ENCODE measurements at regions not wholly inside any gene's neighbourhood (a gene's known extent, or its start where the extent isn't known, plus 50 kb on each side); places are given as distances from the start of the nearest gene placed in this dataset.

DNA sequence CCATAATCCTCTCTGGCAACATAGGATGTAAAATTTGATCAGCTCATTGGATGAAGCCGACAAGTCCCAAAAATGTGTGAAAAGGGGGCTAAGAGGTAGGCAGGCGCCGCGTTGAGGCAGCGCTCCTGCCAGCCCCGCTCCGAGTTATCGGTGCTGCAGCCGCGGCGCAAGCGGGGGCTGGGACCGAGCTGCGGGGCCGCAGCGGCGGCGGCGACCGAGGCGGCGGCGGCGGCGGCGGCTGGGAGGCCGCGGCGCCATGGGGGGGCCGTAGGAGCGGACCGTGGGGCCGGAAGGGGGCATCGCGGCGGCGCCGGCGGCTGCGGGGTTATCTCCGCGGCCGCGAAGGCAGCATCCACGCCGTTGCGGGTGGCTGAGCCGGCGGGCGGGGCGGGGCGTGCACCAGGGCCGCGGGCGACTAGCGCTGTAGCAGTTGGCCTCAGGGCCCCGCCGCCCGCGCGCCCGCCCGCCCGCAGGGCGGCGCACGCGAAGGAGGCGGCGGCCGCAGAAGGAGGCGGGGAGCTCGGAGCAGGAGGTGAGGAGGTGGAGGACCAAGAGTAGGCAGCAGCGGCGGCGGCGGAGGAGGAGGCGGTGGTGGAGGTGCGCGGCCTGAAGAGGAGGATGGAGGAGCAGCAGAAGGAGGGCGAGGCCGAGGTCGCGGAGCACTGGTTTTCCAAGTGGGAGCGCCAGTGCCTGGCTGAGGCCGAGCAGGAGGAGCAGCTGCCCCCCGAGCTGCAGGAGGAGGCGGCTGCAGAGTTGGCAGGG, 126.0 kb upstream of the CXorf66 start:
- Histone ChIP-seq H3K27me3 (peaks cover 0 to 63% (median 0%) of the 10 kb centered on the region in 9 donors), H3K27ac (no peak overlapping the region), H3K36me3 (no peaks in the 10 kb centered on the region), H3K9me3 (no peaks in the 10 kb centered on the region), H3K4me3 (peak overlapping the region in 10 of 12 donors; percentile 19 to 53 (median 41)), H3K4me1 (peaks cover 0 to 5% (median 0%) of the 10 kb centered on the region in 12 donors)
- 1 to 40% (median 14%) methylated on average over 38 to 87 of the region's 88 CpGs for WGBS, 4 donors
- peak in 2 of 5 donors; percentile 35 to 53 for DNase-seq
- no peak for TF ChIP-seq POLR2A (IDR thresholded peaks at IDR 0.05)
- TF ChIP-seq, protein P1, sequence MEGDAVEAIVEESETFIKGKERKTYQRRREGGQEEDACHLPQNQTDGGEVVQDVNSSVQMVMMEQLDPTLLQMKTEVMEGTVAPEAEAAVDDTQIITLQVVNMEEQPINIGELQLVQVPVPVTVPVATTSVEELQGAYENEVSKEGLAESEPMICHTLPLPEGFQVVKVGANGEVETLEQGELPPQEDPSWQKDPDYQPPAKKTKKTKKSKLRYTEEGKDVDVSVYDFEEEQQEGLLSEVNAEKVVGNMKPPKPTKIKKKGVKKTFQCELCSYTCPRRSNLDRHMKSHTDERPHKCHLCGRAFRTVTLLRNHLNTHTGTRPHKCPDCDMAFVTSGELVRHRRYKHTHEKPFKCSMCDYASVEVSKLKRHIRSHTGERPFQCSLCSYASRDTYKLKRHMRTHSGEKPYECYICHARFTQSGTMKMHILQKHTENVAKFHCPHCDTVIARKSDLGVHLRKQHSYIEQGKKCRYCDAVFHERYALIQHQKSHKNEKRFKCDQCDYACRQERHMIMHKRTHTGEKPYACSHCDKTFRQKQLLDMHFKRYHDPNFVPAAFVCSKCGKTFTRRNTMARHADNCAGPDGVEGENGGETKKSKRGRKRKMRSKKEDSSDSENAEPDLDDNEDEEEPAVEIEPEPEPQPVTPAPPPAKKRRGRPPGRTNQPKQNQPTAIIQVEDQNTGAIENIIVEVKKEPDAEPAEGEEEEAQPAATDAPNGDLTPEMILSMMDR (IDR thresholded peaks at IDR 0.05): no peak
- ATAC-seq: peak in 2 of 4 donors; percentile 59 to 69
- intact Hi-C loops (cut with DNase I): no loop called here

- peaks cover 0 to 5% (median 0%) of the 10 kb centered on the region in 12 donors for H3K4me1 ChIP-seq
- WGBS, 4 donors: 7 to 41% (median 23%) methylated on average over 15 of the region's 15 CpGs
- no peak overlapping the region for H3K27ac ChIP-seq
- no peak for ATAC-seq
- peak overlapping the region in 10 of 12 donors; percentile 19 to 53 (median 41) for H3K4me3 ChIP-seq
- no peaks in the 10 kb centered on the region for H3K9me3 ChIP-seq
- no peaks in the 10 kb centered on the region for H3K36me3 ChIP-seq
- DNase-seq: no peak
- TF ChIP-seq POLR2A (IDR thresholded peaks at IDR 0.05): no peak
- TF ChIP-seq, protein P1 (IDR thresholded peaks at IDR 0.05): no peak
- intact Hi-C loops (cut with DNase I): no loop called here
- peaks cover 0 to 57% (median 0%) of the 10 kb centered on the region in 9 donors for H3K27me3 ChIP-seq
Observed at GRCh38 chrX:140090800-140091124, 125.4 kb upstream of the CXorf66 start.

- Histone ChIP-seq H3K36me3 (no peaks in the 10 kb centered on the region), H3K27me3 (peaks cover 0 to 51% (median 0%) of the 10 kb centered on the region in 9 donors), H3K4me3 (no peak overlapping the region), H3K4me1 (peaks cover 0 to 5% (median 0%) of the 10 kb centered on the region in 12 donors), H3K9me3 (no peaks in the 10 kb centered on the region), H3K27ac (no peak overlapping the region)
- WGBS, 4 donors: 63 to 89% (median 79%) methylated on average over 2 of the region's 2 CpGs
- intact Hi-C loops (cut with DNase I): no loop called here
- ATAC-seq: no peak
- no peak for TF ChIP-seq POLR2A (IDR thresholded peaks at IDR 0.05)
- TF ChIP-seq, protein P1 (IDR thresholded peaks at IDR 0.05): no peak
- no peak for DNase-seq
Observed at GRCh38 chrX:140088438-140088837, 123.1 kb upstream of the CXorf66 start.

DNA sequence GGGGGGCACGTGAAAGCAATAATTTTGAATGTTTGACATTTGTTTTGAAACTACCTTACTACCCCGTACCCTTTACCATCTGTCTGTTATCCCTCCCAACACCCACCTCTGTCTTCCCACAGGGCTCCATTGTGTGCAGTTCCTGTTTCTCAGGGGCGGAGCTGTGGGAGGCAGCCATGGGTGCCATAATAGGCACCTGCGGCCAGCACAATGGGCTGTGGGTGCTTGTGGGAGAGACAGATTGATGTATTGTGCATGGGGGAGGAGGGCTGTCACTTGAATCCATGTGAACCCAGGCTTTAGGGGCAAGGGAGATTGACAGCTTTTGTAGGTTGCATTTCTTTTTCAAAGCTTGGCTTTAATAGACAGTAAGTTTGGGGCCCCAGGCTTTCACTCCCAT, 122.6 kb upstream of the CXorf66 start:
- Histone ChIP-seq H3K36me3 (no peaks in the 10 kb centered on the region), H3K4me1 (peaks cover 0 to 5% (median 0%) of the 10 kb centered on the region in 12 donors), H3K27ac (no peak overlapping the region), H3K27me3 (peaks cover 0 to 50% (median 0%) of the 10 kb centered on the region in 9 donors), H3K4me3 (no peak overlapping the region), H3K9me3 (no peaks in the 10 kb centered on the region)
- ATAC-seq (no peak), DNase-seq (no peak)
- WGBS, 4 donors: 46 to 59% (median 55%) methylated on average over 4 of the region's 4 CpGs
- TF ChIP-seq POLR2A (IDR thresholded peaks at IDR 0.05): no peak
- TF ChIP-seq, protein P1 (IDR thresholded peaks at IDR 0.05): no peak
- intact Hi-C loops (cut with DNase I): no loop called here
